SK-N-SH treated with all-trans-retinoic acid at 6 μM for 48 hours (cell line): ENCODE measurements at regions not wholly inside any gene's neighbourhood (a gene's known extent, or its start where the extent isn't known, plus 50 kb on each side); places are given as distances from the start of the nearest gene placed in this dataset.

ENCODE experiments used
- BACH2 ChIP-seq: fragments of 250-450 bp; sonication (Bioruptor Pico); IDR thresholded peaks from 2 replicates; pipeline ENCODE4 v1.9.0; 2021; ENCODE audit warnings: mild to moderate bottlenecking, borderline replicate concordance
- ESRRG ChIP-seq: fragments of 250-450 bp; sonication (Bioruptor Pico); IDR thresholded peaks from 2 replicates; pipeline ENCODE4 v1.6.1; 2021; ENCODE audit warnings: mild to moderate bottlenecking
- TOX ChIP-seq: fragments of 250-450 bp; sonication (Bioruptor Pico); IDR thresholded peaks from 2 replicates; pipeline ENCODE4 v1.8.0; 2021; ENCODE audit warnings: mild to moderate bottlenecking, moderate library complexity, borderline replicate concordance
- ZC3H10 ChIP-seq: fragments of 250-450 bp; sonication (Bioruptor Pico); IDR thresholded peaks from 2 replicates; pipeline ENCODE4 v1.5.1; 2021; ENCODE audit warnings: mild to moderate bottlenecking, moderate library complexity
- TF ChIP-seq, protein P1 (sequence below): fragments of 250-450 bp; sonication (Bioruptor Pico); IDR thresholded peaks from 2 replicates; pipeline ENCODE4 v1.8.0; 2020; ENCODE audit warnings: mild to moderate bottlenecking, moderate library complexity, borderline replicate concordance

- no peak for TF ChIP-seq TOX
- TF ChIP-seq, protein P1, sequence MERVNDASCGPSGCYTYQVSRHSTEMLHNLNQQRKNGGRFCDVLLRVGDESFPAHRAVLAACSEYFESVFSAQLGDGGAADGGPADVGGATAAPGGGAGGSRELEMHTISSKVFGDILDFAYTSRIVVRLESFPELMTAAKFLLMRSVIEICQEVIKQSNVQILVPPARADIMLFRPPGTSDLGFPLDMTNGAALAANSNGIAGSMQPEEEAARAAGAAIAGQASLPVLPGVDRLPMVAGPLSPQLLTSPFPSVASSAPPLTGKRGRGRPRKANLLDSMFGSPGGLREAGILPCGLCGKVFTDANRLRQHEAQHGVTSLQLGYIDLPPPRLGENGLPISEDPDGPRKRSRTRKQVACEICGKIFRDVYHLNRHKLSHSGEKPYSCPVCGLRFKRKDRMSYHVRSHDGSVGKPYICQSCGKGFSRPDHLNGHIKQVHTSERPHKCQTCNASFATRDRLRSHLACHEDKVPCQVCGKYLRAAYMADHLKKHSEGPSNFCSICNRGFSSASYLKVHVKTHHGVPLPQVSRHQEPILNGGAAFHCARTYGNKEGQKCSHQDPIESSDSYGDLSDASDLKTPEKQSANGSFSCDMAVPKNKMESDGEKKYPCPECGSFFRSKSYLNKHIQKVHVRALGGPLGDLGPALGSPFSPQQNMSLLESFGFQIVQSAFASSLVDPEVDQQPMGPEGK (CRISPR knock-in tag), result no peak
- TF ChIP-seq BACH2 (CRISPR knock-in tag), result no peak
- no peak for TF ChIP-seq ZC3H10 (CRISPR knock-in tag)
- TF ChIP-seq ESRRG (CRISPR knock-in tag), result no peak
These were observed 106.8 kb downstream of the DMRT2 start for GRCh38 chr9:1156794-1157550.
